CD4-positive, alpha-beta memory T cell (primary cell): ENCODE measurements at regions not wholly inside any gene's neighbourhood (a gene's known extent, or its start where the extent isn't known, plus 50 kb on each side); places are given as distances from the start of the nearest gene placed in this dataset.
"Not testable (repeated sequence)": the region's sequence is repeated elsewhere in the genome, so short reads cannot be mapped to it uniquely, and the experiment has no call there.

Source experiments
- CTCF ChIA-PET: fragments of 350-600 bp; sonication (Branson Sonifier 250); formaldehyde crosslinking; loops from one replicate; lab custom pipeline; 2021; ENCODE audit warnings: inconsistent platforms; ENCODE audit not compliant: partially characterized antibody; lab: Charles Lee
- POLR2A ChIA-PET: fragments of 350-600 bp; sonication (Branson Sonifier 250); formaldehyde crosslinking; loops from one replicate; lab custom pipeline; 2021; ENCODE audit not compliant: partially characterized antibody; lab: Charles Lee
- DNase-seq, 5 donors: peaks; one replicate each; pipeline versions ENCODE4 v3.0.0 to v3.0.0-alpha.2; 2020 to 2022; ENCODE audit warnings: mixed read lengths in 1 of 5
- H3K27ac ChIP-seq: one replicate; pipeline ENCODE4 v1.7.0; 2013; ENCODE audit warnings: low read depth, low read length
- H3K27me3 ChIP-seq: 2 replicates; pipeline ENCODE4 v1.7.0; 2013; ENCODE audit warnings: mild to moderate bottlenecking, low read length, moderate library complexity; ENCODE audit not compliant: insufficient read depth
- H3K36me3 ChIP-seq: 2 replicates; pipeline ENCODE4 v1.7.0; 2013; ENCODE audit warnings: mild to moderate bottlenecking, low read length, moderate library complexity; ENCODE audit not compliant: insufficient read depth
- H3K4me1 ChIP-seq: 2 replicates; pipeline ENCODE4 v1.7.0; 2013; ENCODE audit warnings: mild to moderate bottlenecking, low read length, moderate library complexity; ENCODE audit not compliant: insufficient read depth
- H3K4me3 ChIP-seq, 2 donors: one replicate each; pipeline ENCODE4 v1.7.0; 2013; ENCODE audit warnings: low read length in 2 of 2, mild to moderate bottlenecking in 1 of 2
- H3K9me3 ChIP-seq, 2 donors: one replicate each; pipeline ENCODE4 v1.7.0; 2013; ENCODE audit warnings: low read length in 2 of 2, control low read depth in 1 of 2; ENCODE audit not compliant: control insufficient read depth in 1 of 2
- H3K27ac Mint-ChIP-seq, 7 donors: one replicate each; pipeline ENCODE4 v1.8.0; 2020 to 2021; ENCODE audit warnings: mixed read lengths in 7 of 7, mild to moderate bottlenecking in 6 of 7, inconsistent platforms in 3 of 7, moderate library complexity in 3 of 7
- H3K27me3 Mint-ChIP-seq, 2 donors: one replicate each; pipeline ENCODE4 v1.8.0; 2020 to 2021; ENCODE audit warnings: mixed read lengths in 2 of 2
- H3K36me3 Mint-ChIP-seq, 2 donors: one replicate each; pipeline ENCODE4 v1.8.0; 2020 to 2021; ENCODE audit warnings: mixed read lengths in 2 of 2, inconsistent platforms in 1 of 2, mild to moderate bottlenecking in 1 of 2
- H3K4me1 Mint-ChIP-seq, 4 donors: one replicate each; pipeline ENCODE4 v1.8.0; 2020 to 2021; ENCODE audit warnings: mixed read lengths in 4 of 4, mild to moderate bottlenecking in 1 of 4
- H3K4me3 Mint-ChIP-seq, 8 donors: one replicate each; pipeline ENCODE4 v1.8.0; 2020 to 2021; ENCODE audit warnings: mixed read lengths in 8 of 8, mild to moderate bottlenecking in 7 of 8, moderate library complexity in 6 of 8, inconsistent platforms in 3 of 8
- H3K9me3 Mint-ChIP-seq, 8 donors: one replicate each; pipeline ENCODE4 v1.8.0; 2020 to 2021; ENCODE audit warnings: mixed read lengths in 8 of 8, mild to moderate bottlenecking in 5 of 8, inconsistent platforms in 3 of 8, moderate library complexity in 1 of 8
- intact Hi-C: fragments of 100-400 bp; cut with micrococcal nuclease; formaldehyde crosslinking; loops from one replicate; pipeline ENCODE4 v1.15.1; 2023

- Histone ChIP-seq H3K4me1 (no peaks in the 10 kb centered on the region), H3K27ac (no peak overlapping the region), H3K9me3 (no peaks in the 10 kb centered on the region), H3K36me3 (no peaks in the 10 kb centered on the region), H3K4me3 (no peak overlapping the region), H3K27me3 (no peaks in the 10 kb centered on the region)
- Mint-ChIP-seq H3K36me3 (no peaks in the 10 kb centered on the region), H3K4me3 (no peak overlapping the region), H3K9me3 (peaks cover 0 to 7% (median 2%) of the 10 kb centered on the region in 8 donors), H3K4me1 (no peaks in the 10 kb centered on the region), H3K27ac (no peak overlapping the region), H3K27me3 (no peaks in the 10 kb centered on the region)
- intact Hi-C loops: no loop called here
- POLR2A ChIA-PET: interaction anchor here (0.6 kb wide), 1 partner anchor 32 kb away, joined by 3 read pairs; no protein-coding TSS in a partner anchor
- no peak for DNase-seq
- CTCF ChIA-PET: no interaction called here
Observed at GRCh38 chr17:22193113-22193512, 500.8 kb downstream of the KCNJ18 start.

GRCh38 chr17:22200187-22200586 is 507.9 kb downstream of the KCNJ18 start:
- POLR2A ChIA-PET: not testable (repeated sequence)

DNA sequence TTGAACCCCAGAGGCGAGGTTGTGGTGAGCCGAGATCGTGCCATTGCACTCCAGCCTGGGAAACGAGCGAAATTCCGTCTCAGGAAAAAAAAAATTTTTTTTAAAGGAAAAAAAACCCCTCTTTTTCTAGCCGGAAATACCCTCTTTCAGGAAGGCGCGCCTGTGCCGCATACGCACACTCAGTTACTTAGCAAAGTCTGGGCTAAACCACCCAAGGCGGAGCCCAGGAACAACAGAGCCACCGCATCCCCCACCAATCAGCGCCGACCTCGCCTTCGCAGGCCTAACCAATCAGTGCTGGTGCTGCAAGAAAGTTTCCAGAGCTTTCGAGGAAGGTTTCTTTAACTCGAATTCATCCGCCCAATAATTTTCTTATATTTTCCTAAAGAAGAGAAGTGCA is 510.4 kb downstream of the KCNJ18 start:
- Histone ChIP-seq H3K27ac (no peak overlapping the region), H3K27me3 (no peaks in the 10 kb centered on the region), H3K9me3 (no peaks in the 10 kb centered on the region), H3K36me3 (no peaks in the 10 kb centered on the region), H3K4me3 (no peak overlapping the region), H3K4me1 (no peaks in the 10 kb centered on the region)
- no peak for DNase-seq
- Mint-ChIP-seq H3K4me3 (no peak overlapping the region), H3K4me1 (no peaks in the 10 kb centered on the region), H3K36me3 (no peaks in the 10 kb centered on the region), H3K27ac (no peak overlapping the region), H3K27me3 (no peaks in the 10 kb centered on the region), H3K9me3 (peaks cover 0 to 43% (median 27%) of the 10 kb centered on the region in 8 donors)
- CTCF ChIA-PET: no interaction called here
- intact Hi-C loops: no loop called here
- POLR2A ChIA-PET: no interaction called here

More at GRCh38 chr17:22200187-22200586, 507.9 kb downstream of the KCNJ18 start:
- H3K4me3 ChIP-seq, H3K27me3 Mint-ChIP-seq, CTCF ChIA-PET, H3K4me1 Mint-ChIP-seq, H3K9me3 ChIP-seq, H3K4me3 Mint-ChIP-seq, H3K36me3 Mint-ChIP-seq, H3K36me3 ChIP-seq, H3K27ac ChIP-seq, H3K27ac Mint-ChIP-seq, H3K4me1 ChIP-seq, DNase-seq, H3K27me3 ChIP-seq, intact Hi-C loops: not testable (repeated sequence)
- peaks cover 0 to 35% (median 25%) of the 10 kb centered on the region in 8 donors for H3K9me3 Mint-ChIP-seq

DNA sequence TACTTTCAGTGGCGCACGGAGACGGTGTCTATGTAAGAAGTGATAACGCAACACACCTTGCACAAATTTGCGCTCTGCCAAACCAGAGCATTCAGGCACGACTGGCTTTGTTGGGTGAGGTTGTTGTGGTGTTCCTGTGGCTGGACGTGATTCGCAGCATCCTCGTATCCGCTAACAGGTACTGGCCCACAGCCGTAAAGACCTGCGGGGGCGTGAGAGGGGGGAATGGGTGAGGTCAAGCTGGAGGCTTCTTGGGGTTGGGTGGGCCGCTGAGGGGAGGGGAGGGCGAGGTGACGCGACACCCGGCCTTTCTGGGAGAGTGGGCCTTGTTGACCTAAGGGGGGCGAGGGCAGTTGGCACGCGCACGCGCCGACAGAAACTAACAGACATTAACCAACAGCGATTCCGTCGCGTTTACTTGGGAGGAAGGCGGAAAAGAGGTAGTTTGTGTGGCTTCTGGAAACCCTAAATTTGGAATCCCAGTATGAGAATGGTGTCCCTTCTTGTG is 510.9 kb downstream of the KCNJ18 start:
- CTCF ChIA-PET: no interaction called here
- H3K27me3 ChIP-seq: no peaks in the 10 kb centered on the region
- H3K4me3 Mint-ChIP-seq: no peak overlapping the region
- no peaks in the 10 kb centered on the region for H3K27me3 Mint-ChIP-seq
- intact Hi-C loops: no loop called here
- DNase-seq: no peak
- H3K36me3 ChIP-seq: no peaks in the 10 kb centered on the region
- no peak overlapping the region for H3K27ac ChIP-seq
- POLR2A ChIA-PET: no interaction called here
- H3K9me3 Mint-ChIP-seq: peaks cover 0 to 43% (median 26%) of the 10 kb centered on the region in 8 donors
- H3K4me1 Mint-ChIP-seq: no peaks in the 10 kb centered on the region
- H3K9me3 ChIP-seq: no peaks in the 10 kb centered on the region
- H3K4me1 ChIP-seq: no peaks in the 10 kb centered on the region
- no peaks in the 10 kb centered on the region for H3K36me3 Mint-ChIP-seq
- no peak overlapping the region for H3K27ac Mint-ChIP-seq
- H3K4me3 ChIP-seq: no peak overlapping the region

- H3K4me1 Mint-ChIP-seq, H3K4me3 Mint-ChIP-seq, H3K4me1 ChIP-seq, H3K36me3 ChIP-seq, POLR2A ChIA-PET, H3K27ac ChIP-seq, DNase-seq, CTCF ChIA-PET, intact Hi-C loops, H3K27me3 Mint-ChIP-seq, H3K9me3 ChIP-seq, H3K27me3 ChIP-seq, H3K27ac Mint-ChIP-seq, H3K36me3 Mint-ChIP-seq, H3K4me3 ChIP-seq: not testable (repeated sequence)
- peaks cover 0 to 43% (median 25%) of the 10 kb centered on the region in 8 donors for H3K9me3 Mint-ChIP-seq
Observed at GRCh38 chr17:22204076-22204475, 511.8 kb downstream of the KCNJ18 start.

DNA sequence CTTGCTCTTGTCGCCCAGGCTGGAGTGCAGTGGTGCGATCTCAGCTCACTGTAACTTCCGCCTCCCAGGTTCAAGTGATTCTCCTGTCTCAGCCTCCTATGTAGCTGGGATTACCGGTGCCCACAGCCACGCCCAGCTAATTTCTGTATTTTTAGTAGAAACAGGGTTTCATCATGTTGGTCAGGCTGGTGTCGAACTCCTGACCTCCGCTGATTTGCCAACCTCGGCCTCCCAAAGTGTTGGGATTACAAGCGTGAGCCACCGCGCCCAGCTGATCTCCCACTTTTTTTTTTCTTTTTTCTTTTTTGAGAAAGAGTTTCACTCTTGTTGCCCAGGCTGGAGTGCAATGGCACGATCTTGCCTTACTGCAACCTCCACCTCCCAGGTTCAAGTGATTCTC is 517.9 kb downstream of the KCNJ18 start:
- intact Hi-C loops, POLR2A ChIA-PET, H3K27me3 ChIP-seq, H3K27me3 Mint-ChIP-seq, H3K9me3 ChIP-seq, H3K4me1 Mint-ChIP-seq, DNase-seq, H3K27ac ChIP-seq, H3K4me1 ChIP-seq, H3K36me3 ChIP-seq, H3K27ac Mint-ChIP-seq, H3K36me3 Mint-ChIP-seq, H3K4me3 Mint-ChIP-seq, H3K4me3 ChIP-seq: not testable (repeated sequence)
- peaks cover 4 to 24% (median 13%) of the 10 kb centered on the region in 8 donors for H3K9me3 Mint-ChIP-seq
- CTCF ChIA-PET: interaction anchor here (0.6 kb wide), 1 partner anchor 9 kb away, joined by 5 read pairs; no protein-coding TSS in a partner anchor

GRCh38 chr17:22213169-22213568 is 520.8 kb downstream of the KCNJ18 start:
- intact Hi-C loops, H3K4me1 ChIP-seq, DNase-seq, POLR2A ChIA-PET, H3K4me3 ChIP-seq, H3K4me1 Mint-ChIP-seq, H3K27ac Mint-ChIP-seq, H3K27me3 ChIP-seq, H3K36me3 Mint-ChIP-seq, H3K27me3 Mint-ChIP-seq, H3K4me3 Mint-ChIP-seq, H3K9me3 ChIP-seq, H3K36me3 ChIP-seq, CTCF ChIA-PET, H3K27ac ChIP-seq: not testable (repeated sequence)
- peaks cover 0 to 20% (median 13%) of the 10 kb centered on the region in 8 donors for H3K9me3 Mint-ChIP-seq

DNA sequence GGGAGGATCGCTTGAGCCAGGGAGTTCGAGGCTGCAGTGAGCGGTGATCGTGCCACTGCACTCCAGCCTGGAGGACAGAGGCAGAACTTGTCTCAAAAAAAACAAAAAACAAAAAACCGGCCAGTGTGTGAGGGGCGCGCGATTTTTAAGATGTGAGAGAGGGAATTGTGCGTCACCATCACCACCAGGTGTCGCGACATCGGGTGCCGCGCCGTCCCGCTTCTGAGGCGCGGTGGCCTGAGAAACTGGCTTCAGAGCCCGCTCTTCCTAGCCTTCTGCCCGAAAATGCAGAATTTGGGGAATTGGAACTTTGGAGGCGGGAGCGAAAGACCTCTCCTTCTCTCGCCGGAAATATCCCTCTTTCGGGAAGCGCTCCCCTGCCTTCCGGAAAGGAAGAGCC is 524.8 kb downstream of the KCNJ18 start:
- Histone ChIP-seq H3K27me3 (no peaks in the 10 kb centered on the region), H3K27ac (no peak overlapping the region), H3K4me3 (no peak overlapping the region), H3K36me3 (no peaks in the 10 kb centered on the region), H3K4me1 (no peaks in the 10 kb centered on the region), H3K9me3 (no peaks in the 10 kb centered on the region)
- Mint-ChIP-seq H3K4me1 (no peaks in the 10 kb centered on the region), H3K27ac (no peak overlapping the region), H3K36me3 (no peaks in the 10 kb centered on the region), H3K4me3 (no peak overlapping the region), H3K27me3 (no peaks in the 10 kb centered on the region), H3K9me3 (peaks cover 0 to 18% (median 12%) of the 10 kb centered on the region in 8 donors)
- POLR2A ChIA-PET: no interaction called here
- intact Hi-C loops: no loop called here
- no peak for DNase-seq
- CTCF ChIA-PET: no interaction called here
